Neural cell (in vitro differentiated cells): ENCODE measurements at regions not wholly inside any gene's neighbourhood (a gene's known extent, or its start where the extent isn't known, plus 50 kb on each side); places are given as distances from the start of the nearest gene placed in this dataset.
A peak's percentile ranks its signal among the peaks of the same experiment; 100 is the strongest.

Experiments
- H2AFZ ChIP-seq: fragments of 200-600, 300-800 bp; sonication (generic), shearing (Covaris generic); 2 replicates; pipeline ENCODE4 v1.6.0; 2014; ENCODE audit warnings: low read depth, mild to moderate bottlenecking, antibody characterized with exemption, low read length, moderate library complexity
- H3F3A ChIP-seq: fragments of 200-600 bp; shearing (Covaris generic); 2 replicates; pipeline ENCODE4 v1.6.1; 2016; ENCODE audit warnings: mild to moderate bottlenecking, moderate library complexity, mixed read lengths, antibody characterized with exemption, low read length; ENCODE audit not compliant: insufficient read depth, poor library complexity, severe bottlenecking
- H3K27ac ChIP-seq: fragments of 200-600, 300-800 bp; sonication (generic), shearing (Covaris generic); 2 replicates; pipeline ENCODE4 v1.5.1; 2014; ENCODE audit warnings: mild to moderate bottlenecking, low read length, moderate library complexity
- H3K27me3 ChIP-seq: fragments of 300-800, 200-600 bp; sonication (generic), shearing (Covaris generic); 2 replicates; pipeline ENCODE4 v1.6.0; 2014; ENCODE audit warnings: mild to moderate bottlenecking, low read depth, low read length, moderate library complexity; ENCODE audit not compliant: insufficient read depth
- H3K36me3 ChIP-seq: fragments of 300-800, 200-600 bp; sonication (generic), shearing (Covaris generic); 2 replicates; pipeline ENCODE4 v1.5.1; 2014; ENCODE audit warnings: mild to moderate bottlenecking, antibody characterized with exemption, low read length, moderate library complexity; ENCODE audit not compliant: insufficient read depth
- H3K4me2 ChIP-seq: fragments of 300-800, 200-600 bp; sonication (generic), shearing (Covaris generic); 2 replicates; pipeline ENCODE4 v1.6.0; 2014; ENCODE audit warnings: mild to moderate bottlenecking, low read length
- H3K4me3 ChIP-seq: fragments of 300-800, 200-600 bp; sonication (generic), shearing (Covaris generic); 2 replicates; pipeline ENCODE4 v1.5.1; 2014; ENCODE audit warnings: mild to moderate bottlenecking, low read length, moderate library complexity
- H3K79me2 ChIP-seq: fragments of 200-600 bp; shearing (Covaris generic); replicated peaks from 2 replicates; pipeline ENCODE4 v1.6.0; 2014; ENCODE audit warnings: mild to moderate bottlenecking, low read length, moderate library complexity; ENCODE audit not compliant: insufficient read depth
- H3K9ac ChIP-seq: fragments of 300-800, 200-600 bp; sonication (generic), shearing (Covaris generic); 2 replicates; pipeline ENCODE4 v1.6.1; 2016; ENCODE audit warnings: mild to moderate bottlenecking, low read length, mixed read lengths
- H3K9me2 ChIP-seq: fragments of 200-600 bp; shearing (Covaris generic); 2 replicates; pipeline ENCODE4 v1.6.1; 2016; ENCODE audit warnings: mild to moderate bottlenecking, low read length, mixed read lengths; ENCODE audit not compliant: insufficient read depth
- H3K9me3 ChIP-seq: fragments of 200-600, 300-800 bp; sonication (generic), shearing (Covaris generic); 2 replicates; pipeline ENCODE4 v1.6.1; 2016; ENCODE audit warnings: mild to moderate bottlenecking, mixed run types, low read length, moderate library complexity, mixed read lengths
- H4K20me1 ChIP-seq: fragments of 200-600 bp; shearing (Covaris generic); 2 replicates; pipeline ENCODE4 v1.6.1; 2016; ENCODE audit warnings: mild to moderate bottlenecking, mixed run types; ENCODE audit not compliant: insufficient read depth
- CTCF ChIP-seq: fragments of 450-650 bp; IDR thresholded peaks from 2 replicates; pipeline ENCODE4 v1.5.1; 2014; ENCODE audit warnings: antibody characterized with exemption, mild to moderate bottlenecking, moderate library complexity; ENCODE audit not compliant: poor library complexity, severe bottlenecking
- EP300 ChIP-seq: fragments of 450-650 bp; conservative IDR thresholded peaks from 2 replicates; pipeline ENCODE4 v1.6.1; 2014; ENCODE audit warnings: antibody characterized with exemption, mild to moderate bottlenecking, moderate library complexity; ENCODE audit not compliant: poor library complexity, severe bottlenecking
- EZH2 ChIP-seq: fragments of 200-600, 300-800 bp; shearing (Covaris generic), sonication (generic); IDR thresholded peaks from 2 replicates; pipeline ENCODE4 v1.6.1; 2014; ENCODE audit warnings: antibody characterized with exemption, low read length, borderline replicate concordance, mild to moderate bottlenecking; ENCODE audit not compliant: insufficient read depth, poor library complexity, severe bottlenecking
- MXI1 ChIP-seq: fragments of 450-650 bp; conservative IDR thresholded peaks from 2 replicates; pipeline ENCODE4 v1.6.1; 2014; ENCODE audit warnings: antibody characterized with exemption, mild to moderate bottlenecking; ENCODE audit not compliant: poor library complexity, severe bottlenecking
- POLR2AphosphoS5 ChIP-seq: IDR thresholded peaks from 2 replicates; pipeline ENCODE4 v1.6.1; 2012
- RAD21 ChIP-seq: fragments of 450-650 bp; conservative IDR thresholded peaks from 2 replicates; pipeline ENCODE4 v1.6.1; 2014; ENCODE audit warnings: antibody characterized with exemption, mild to moderate bottlenecking, moderate library complexity
- SMC3 ChIP-seq: fragments of 450-650 bp; conservative IDR thresholded peaks from 2 replicates; pipeline ENCODE4 v1.6.1; 2014; ENCODE audit warnings: antibody characterized with exemption, mild to moderate bottlenecking, moderate library complexity; ENCODE audit not compliant: poor library complexity
- TAF1 ChIP-seq: IDR thresholded peaks from 2 replicates; pipeline ENCODE4 v1.6.1; 2012; ENCODE audit warnings: low read depth
- TF ChIP-seq, protein P1 (sequence below): IDR thresholded peaks from 2 replicates; pipeline ENCODE4 v1.6.1; 2012; ENCODE audit warnings: borderline replicate concordance

GRCh38 chr17:36793976-36794375 lies 143.3 kb upstream of the LHX1 start:
- Histone ChIP-seq H3K36me3 (no peaks in the 10 kb centered on the region), H4K20me1 (no peaks in the 10 kb centered on the region), H3K9me3 (no peaks in the 10 kb centered on the region), H3K9ac (no peak overlapping the region), H3K9me2 (no peaks in the 10 kb centered on the region), H3K4me2 (no peak overlapping the region), H3K27ac (no peak overlapping the region), H2AFZ (no peak overlapping the region), H3K27me3 (peaks cover 5% of the 10 kb centered on the region), H3K79me2 (no peaks in the 10 kb centered on the region), H3F3A (no peaks in the 10 kb centered on the region), H3K4me3 (no peak overlapping the region)
- TF ChIP-seq SMC3 (no peak), RAD21 (no peak), EZH2 (no peak), MXI1 (no peak), TAF1 (no peak), CTCF (no peak), POLR2AphosphoS5 (no peak), EP300 (no peak)
- TF ChIP-seq, protein P1, sequence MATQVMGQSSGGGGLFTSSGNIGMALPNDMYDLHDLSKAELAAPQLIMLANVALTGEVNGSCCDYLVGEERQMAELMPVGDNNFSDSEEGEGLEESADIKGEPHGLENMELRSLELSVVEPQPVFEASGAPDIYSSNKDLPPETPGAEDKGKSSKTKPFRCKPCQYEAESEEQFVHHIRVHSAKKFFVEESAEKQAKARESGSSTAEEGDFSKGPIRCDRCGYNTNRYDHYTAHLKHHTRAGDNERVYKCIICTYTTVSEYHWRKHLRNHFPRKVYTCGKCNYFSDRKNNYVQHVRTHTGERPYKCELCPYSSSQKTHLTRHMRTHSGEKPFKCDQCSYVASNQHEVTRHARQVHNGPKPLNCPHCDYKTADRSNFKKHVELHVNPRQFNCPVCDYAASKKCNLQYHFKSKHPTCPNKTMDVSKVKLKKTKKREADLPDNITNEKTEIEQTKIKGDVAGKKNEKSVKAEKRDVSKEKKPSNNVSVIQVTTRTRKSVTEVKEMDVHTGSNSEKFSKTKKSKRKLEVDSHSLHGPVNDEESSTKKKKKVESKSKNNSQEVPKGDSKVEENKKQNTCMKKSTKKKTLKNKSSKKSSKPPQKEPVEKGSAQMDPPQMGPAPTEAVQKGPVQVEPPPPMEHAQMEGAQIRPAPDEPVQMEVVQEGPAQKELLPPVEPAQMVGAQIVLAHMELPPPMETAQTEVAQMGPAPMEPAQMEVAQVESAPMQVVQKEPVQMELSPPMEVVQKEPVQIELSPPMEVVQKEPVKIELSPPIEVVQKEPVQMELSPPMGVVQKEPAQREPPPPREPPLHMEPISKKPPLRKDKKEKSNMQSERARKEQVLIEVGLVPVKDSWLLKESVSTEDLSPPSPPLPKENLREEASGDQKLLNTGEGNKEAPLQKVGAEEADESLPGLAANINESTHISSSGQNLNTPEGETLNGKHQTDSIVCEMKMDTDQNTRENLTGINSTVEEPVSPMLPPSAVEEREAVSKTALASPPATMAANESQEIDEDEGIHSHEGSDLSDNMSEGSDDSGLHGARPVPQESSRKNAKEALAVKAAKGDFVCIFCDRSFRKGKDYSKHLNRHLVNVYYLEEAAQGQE, result no peak

GRCh38 chr17:36807496-36808179 lies 129.6 kb upstream of the LHX1 start:
- Histone ChIP-seq H4K20me1 (no peaks in the 10 kb centered on the region), H3K4me2 (no peak overlapping the region), H3K4me3 (peak overlapping the region; percentile 61), H3K9me3 (no peaks in the 10 kb centered on the region), H3K27ac (no peak overlapping the region), H3K27me3 (peaks cover 37% of the 10 kb centered on the region), H3K9me2 (no peaks in the 10 kb centered on the region), H2AFZ (no peak overlapping the region), H3K9ac (no peak overlapping the region), H3F3A (no peaks in the 10 kb centered on the region), H3K79me2 (no peaks in the 10 kb centered on the region), H3K36me3 (no peaks in the 10 kb centered on the region)
- TF ChIP-seq EZH2, result no peak
- no peak for TF ChIP-seq TAF1
- no peak for TF ChIP-seq RAD21
- TF ChIP-seq EP300, result no peak
- no peak for TF ChIP-seq SMC3
- TF ChIP-seq POLR2AphosphoS5, result no peak
- TF ChIP-seq, protein P1, result no peak
- TF ChIP-seq MXI1, result no peak
- TF ChIP-seq CTCF, result no peak
